ENCODE measurements at regions not wholly inside any gene's neighbourhood (a gene's known extent, or its start where the extent isn't known, plus 50 kb on each side); places are given as distances from the start of the nearest gene placed in this dataset.

- Histone ChIP-seq H3K4me2 (ENCODE audit: low read depth, low read length) (no peak overlapping the region), H3K4me3 (replicated peaks in 1 of 3; ENCODE audit: insufficient read depth in 1 of 3, low read depth in 2 of 3, low read length in 3 of 3) (no peak overlapping the region), H3K79me2 (ENCODE audit: insufficient read depth, low read length) (no peaks in the 10 kb centered on the region), H3K36me3 (replicated peaks in 1 of 2; ENCODE audit: control insufficient read depth in 1 of 2, insufficient read depth in 2 of 2, low read length in 2 of 2) (no peaks in the 10 kb centered on the region), H3K27me3 (ENCODE audit: control insufficient read depth in 1 of 2, insufficient read depth in 2 of 2, low read length in 2 of 2) (no peaks in the 10 kb centered on the region), H2AFZ (ENCODE audit: low read length) (no peak overlapping the region), H3K27ac (ENCODE audit: extremely low read length, insufficient read depth, low read length) (no peak overlapping the region), H4K20me1 (ENCODE audit: insufficient read depth, low read length) (no peaks in the 10 kb centered on the region), H3K9ac (ENCODE audit: insufficient read depth, low read depth, low read length) (no peak overlapping the region), H3K4me1 (ENCODE audit: insufficient read depth, low read length) (no peaks in the 10 kb centered on the region), H3K9me3 (ENCODE audit: low read length) (no peaks in the 10 kb centered on the region)
- no peak for FAIRE-seq
- ChIA-PET CTCF (ENCODE audit: low intra/inter-chr PET ratio, low total read pairs) (interaction anchor here (0.8 to 1.9 kb wide), 4 partner anchors 251 to 512 kb away, joined by 5 to 10 read pairs (median 10); no protein-coding TSS in a partner anchor), POLR2A (no interaction called here)
- 0% methylated on average over 1 of the region's 1 CpG for WGBS (ENCODE audit: low lambda C conversion rate)
- in situ Hi-C loops (cut with HindIII; ENCODE audit: extremely low pct_ligation_motif_present, low pct_unique_long_range_greater_than_20kb) = loop anchor here (5.0 to 25.0 kb wide), 2 partner anchors 267 to 512 kb away; no protein-coding TSS in a partner anchor
- peak; percentile 30 for DNase-seq (ENCODE audit: low spot score)
- BruUV-seq (replicated peaks) = no TSS peak
- intact Hi-C loops (cut with micrococcal nuclease; ENCODE audit: unreplicated experiment) = loop anchor here (1.0 kb wide), 2 partner anchors 251 to 508 kb away; no protein-coding TSS in a partner anchor
- ATAC-seq = peak; percentile 69
- TF ChIP-seq ZBTB25 (CRISPR knock-in tag; IDR thresholded peaks at IDR 0.05) = no peak
- no peak for TF ChIP-seq TCF12 (IDR thresholded peaks at IDR 0.05)
- TF ChIP-seq TCF12 (CRISPR knock-in tag; IDR thresholded peaks at IDR 0.05) = no peak
- no peak for TF ChIP-seq HMGA1 (CRISPR knock-in tag; conservative IDR thresholded peaks at IDR 0.05)
- no peak for TF ChIP-seq SNRNP70 (IDR thresholded peaks at IDR 0.05; ENCODE audit: low read depth, low read length)
- TF ChIP-seq TBX3 (IDR thresholded peaks at IDR 0.05; ENCODE audit: borderline replicate concordance) = no peak
- no peak for TF ChIP-seq NR2C2 (CRISPR knock-in tag; IDR thresholded peaks at IDR 0.05; ENCODE audit: borderline replicate concordance)
- no peak for TF ChIP-seq ZBTB49 (CRISPR knock-in tag; IDR thresholded peaks at IDR 0.05; ENCODE audit: borderline replicate concordance)
- no peak for TF ChIP-seq FOXP1 (IDR thresholded peaks at IDR 0.05)
- TF ChIP-seq FOXP1 (CRISPR knock-in tag; IDR thresholded peaks at IDR 0.05) = no peak
- no peak for TF ChIP-seq KLF15 (CRISPR knock-in tag; IDR thresholded peaks at IDR 0.05; ENCODE audit: borderline replicate concordance)
- TF ChIP-seq ZNF180 (CRISPR knock-in tag; IDR thresholded peaks at IDR 0.05; ENCODE audit: borderline replicate concordance, low read depth) = no peak
- TF ChIP-seq SMC3 (IDR thresholded peaks at IDR 0.05; ENCODE audit: low read length) = peak; percentile 76
- TF ChIP-seq PBX2 (CRISPR knock-in tag; IDR thresholded peaks at IDR 0.05) = no peak
- TF ChIP-seq SNAPC2 (CRISPR knock-in tag; IDR thresholded peaks at IDR 0.05) = no peak
- no peak for TF ChIP-seq HDAC1 (CRISPR knock-in tag; IDR thresholded peaks at IDR 0.05)
- peak; percentile 34; the same call in 1 of the 2 replicates for TF ChIP-seq RAD21 (CRISPR knock-in tag; IDR thresholded peaks at IDR 0.05)
- peak; percentile 64 for TF ChIP-seq CTCF (CRISPR knock-in tag; IDR thresholded peaks at IDR 0.05)
- no peak for TF ChIP-seq IKZF4 (CRISPR knock-in tag; IDR thresholded peaks at IDR 0.05; ENCODE audit: borderline replicate concordance, low read depth, not compliant biosample characterization)
Measured at GRCh38 chr11:42770444-42771065, 541.2 kb upstream of the API5 start.
